ENCODE measurements at regions not wholly inside any gene's neighbourhood (a gene's known extent, or its start where the extent isn't known, plus 50 kb on each side); places are given as distances from the start of the nearest gene placed in this dataset.
A peak's percentile ranks its signal among the peaks of the same experiment; 100 is the strongest.

DNA sequence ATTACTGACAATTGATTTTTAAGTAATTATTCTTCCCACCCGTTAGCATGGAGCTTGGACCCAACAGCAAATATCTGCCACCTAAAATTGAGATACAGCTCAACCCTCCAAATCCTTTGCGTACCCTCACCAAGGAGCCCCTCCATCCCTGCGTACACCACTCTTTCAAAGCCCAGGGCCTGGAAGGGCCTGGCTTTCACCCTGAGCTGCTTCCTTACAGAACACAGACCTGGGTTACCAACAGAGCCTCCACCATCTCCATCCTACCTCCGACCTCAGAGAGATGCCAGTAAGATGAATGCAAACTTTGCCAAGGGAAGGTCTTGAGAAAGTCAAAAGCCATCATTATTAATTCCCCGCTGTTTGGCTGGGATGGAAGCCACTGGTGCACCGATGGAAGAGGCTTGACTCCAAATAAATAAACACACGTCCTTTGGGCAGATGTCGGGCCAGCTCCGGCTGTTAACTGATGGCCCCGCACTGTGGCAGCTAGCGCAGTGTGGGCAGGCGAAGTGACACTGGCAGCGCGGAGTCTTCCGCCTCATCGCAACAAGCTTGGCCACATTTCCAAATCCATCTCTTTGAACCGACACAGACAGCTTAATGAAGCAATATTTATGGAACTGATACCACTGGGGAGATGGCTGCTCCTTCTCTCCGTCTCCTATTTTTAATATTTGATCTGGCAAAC is 150.2 kb upstream of the VSTM2B start:
- TF ChIP-seq POLR2AphosphoS5 (IDR thresholded peaks at IDR 0.05) (no peak), EP300 (IDR thresholded peaks at IDR 0.05) (no peak), POLR2A (IDR thresholded peaks at IDR 0.05) (no peak)
- TF ChIP-seq, protein P1, sequence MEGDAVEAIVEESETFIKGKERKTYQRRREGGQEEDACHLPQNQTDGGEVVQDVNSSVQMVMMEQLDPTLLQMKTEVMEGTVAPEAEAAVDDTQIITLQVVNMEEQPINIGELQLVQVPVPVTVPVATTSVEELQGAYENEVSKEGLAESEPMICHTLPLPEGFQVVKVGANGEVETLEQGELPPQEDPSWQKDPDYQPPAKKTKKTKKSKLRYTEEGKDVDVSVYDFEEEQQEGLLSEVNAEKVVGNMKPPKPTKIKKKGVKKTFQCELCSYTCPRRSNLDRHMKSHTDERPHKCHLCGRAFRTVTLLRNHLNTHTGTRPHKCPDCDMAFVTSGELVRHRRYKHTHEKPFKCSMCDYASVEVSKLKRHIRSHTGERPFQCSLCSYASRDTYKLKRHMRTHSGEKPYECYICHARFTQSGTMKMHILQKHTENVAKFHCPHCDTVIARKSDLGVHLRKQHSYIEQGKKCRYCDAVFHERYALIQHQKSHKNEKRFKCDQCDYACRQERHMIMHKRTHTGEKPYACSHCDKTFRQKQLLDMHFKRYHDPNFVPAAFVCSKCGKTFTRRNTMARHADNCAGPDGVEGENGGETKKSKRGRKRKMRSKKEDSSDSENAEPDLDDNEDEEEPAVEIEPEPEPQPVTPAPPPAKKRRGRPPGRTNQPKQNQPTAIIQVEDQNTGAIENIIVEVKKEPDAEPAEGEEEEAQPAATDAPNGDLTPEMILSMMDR (IDR thresholded peaks at IDR 0.05), result no peak
- DNase-seq, result peak in 1 of 2 donors; percentile 9
- WGBS, 5 donors, result 83 to 87% (median 85%) methylated on average over 18 of the region's 18 CpGs
- Histone ChIP-seq H3K27ac (no peak overlapping the region), H3K27me3 (peaks cover 0 to 16% (median 0%) of the 10 kb centered on the region in 3 donors), H3K4me3 (no peak overlapping the region), H3K36me3 (no peaks in the 10 kb centered on the region), H3K9me3 (no peaks in the 10 kb centered on the region), H3K4me1 (no peaks in the 10 kb centered on the region)
- intact Hi-C loops (cut with DNase I; ENCODE audit: low total_unique reads), result no loop called here

DNA sequence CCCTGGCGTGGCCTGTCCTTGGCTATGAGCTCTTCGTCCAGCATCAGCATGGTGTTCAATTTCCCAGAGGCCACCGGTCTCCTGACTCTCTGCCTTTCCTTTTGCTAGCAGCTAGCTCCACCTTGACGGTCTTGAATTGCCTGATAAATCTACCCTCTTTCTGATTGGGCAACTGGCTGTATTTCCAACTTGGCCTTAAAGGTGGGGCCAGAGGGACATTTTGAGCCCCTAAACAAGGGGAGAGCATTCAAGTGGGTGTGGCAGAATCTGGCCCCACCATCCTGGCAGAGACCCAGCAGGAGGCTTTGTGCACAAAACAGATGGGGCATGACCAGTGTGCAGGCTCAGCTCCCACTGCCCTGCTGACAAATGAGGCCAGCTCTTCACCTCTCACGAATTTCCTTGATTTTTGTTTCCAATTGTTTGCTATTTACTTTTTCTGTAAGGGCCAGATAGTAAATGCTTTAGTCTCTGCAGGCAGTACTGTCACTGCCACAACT is 148.9 kb upstream of the VSTM2B start:
- 50 to 66% (median 59%) methylated on average over 5 of the region's 5 CpGs for WGBS, 5 donors
- Histone ChIP-seq H3K4me3 (no peak overlapping the region), H3K4me1 (no peaks in the 10 kb centered on the region), H3K36me3 (no peaks in the 10 kb centered on the region), H3K9me3 (no peaks in the 10 kb centered on the region), H3K27me3 (peaks cover 0 to 18% (median 0%) of the 10 kb centered on the region in 3 donors), H3K27ac (no peak overlapping the region)
- peak in 1 of 2 donors; percentile 21 for DNase-seq
- intact Hi-C loops (cut with DNase I; ENCODE audit: low total_unique reads), result no loop called here
- TF ChIP-seq POLR2AphosphoS5 (IDR thresholded peaks at IDR 0.05), result no peak
- no peak for TF ChIP-seq POLR2A (IDR thresholded peaks at IDR 0.05)
- TF ChIP-seq, protein P1 (IDR thresholded peaks at IDR 0.05), result no peak
- TF ChIP-seq EP300 (IDR thresholded peaks at IDR 0.05), result no peak

DNA sequence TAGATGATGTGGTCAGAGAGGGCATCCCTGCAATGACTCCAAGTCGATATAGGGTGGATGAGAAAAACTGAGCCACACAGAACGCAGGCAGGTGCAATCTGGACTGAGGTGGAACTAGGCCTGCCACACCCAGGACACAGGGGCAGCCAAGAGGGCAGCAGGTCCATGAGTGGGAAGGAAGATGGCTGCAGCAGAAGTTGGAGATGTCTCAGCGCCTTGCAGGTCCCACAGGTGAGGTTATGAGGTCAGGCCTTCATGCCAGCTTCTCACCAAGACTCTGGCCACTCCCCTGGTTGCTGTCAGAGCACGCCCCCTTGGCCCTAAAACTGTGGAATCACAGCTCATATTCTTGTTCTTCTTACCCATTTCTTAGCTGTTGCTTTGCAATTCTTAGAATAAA is 147.7 kb upstream of the VSTM2B start:
- Histone ChIP-seq H3K4me1 (no peaks in the 10 kb centered on the region), H3K27me3 (peaks cover 0 to 18% (median 0%) of the 10 kb centered on the region in 3 donors), H3K9me3 (no peaks in the 10 kb centered on the region), H3K36me3 (no peaks in the 10 kb centered on the region), H3K4me3 (no peak overlapping the region), H3K27ac (no peak overlapping the region)
- 58 to 75% (median 70%) methylated on average over 4 of the region's 4 CpGs for WGBS, 5 donors
- intact Hi-C loops (cut with DNase I; ENCODE audit: low total_unique reads), result no loop called here
- no peak for DNase-seq
- TF ChIP-seq EP300 (IDR thresholded peaks at IDR 0.05), result no peak
- TF ChIP-seq, protein P1 (IDR thresholded peaks at IDR 0.05), result no peak
- no peak for TF ChIP-seq POLR2AphosphoS5 (IDR thresholded peaks at IDR 0.05)

DNA sequence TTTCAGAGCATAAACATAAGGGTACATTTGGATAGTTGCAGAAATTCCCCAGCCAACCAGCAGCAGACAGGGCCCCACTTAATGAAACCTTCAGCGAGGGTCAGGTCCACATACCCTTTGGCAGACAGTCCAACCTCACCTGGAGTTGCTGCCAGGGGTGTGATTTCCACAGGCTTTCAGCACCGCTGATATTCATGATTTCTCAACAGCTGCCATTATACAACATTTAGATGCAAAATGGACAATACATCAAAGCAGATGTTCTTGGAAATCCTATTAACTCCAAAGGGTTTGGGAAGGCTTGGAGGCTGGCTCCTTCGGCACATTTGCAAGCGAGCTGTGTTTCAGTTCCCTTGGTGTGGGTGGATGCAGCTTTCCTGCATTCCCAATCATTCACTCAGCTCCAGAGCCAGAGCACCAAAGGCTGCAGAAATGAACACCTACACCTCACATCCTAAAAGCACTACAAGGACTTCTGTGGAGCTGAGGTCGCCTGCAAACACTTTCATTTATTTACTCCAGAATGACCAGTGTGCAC is 147.2 kb upstream of the VSTM2B start:
- H3K4me1 ChIP-seq, result no peaks in the 10 kb centered on the region
- 63 to 73% (median 67%) methylated on average over 5 of the region's 5 CpGs for WGBS, 5 donors
- no peak for DNase-seq
- H3K27ac ChIP-seq, result no peak overlapping the region
- H3K27me3 ChIP-seq, result peaks cover 0 to 18% (median 0%) of the 10 kb centered on the region in 3 donors
- H3K4me3 ChIP-seq, result no peak overlapping the region
- H3K9me3 ChIP-seq, result no peaks in the 10 kb centered on the region
- no peaks in the 10 kb centered on the region for H3K36me3 ChIP-seq
- TF ChIP-seq POLR2A (IDR thresholded peaks at IDR 0.05), result no peak
- no peak for TF ChIP-seq POLR2AphosphoS5 (IDR thresholded peaks at IDR 0.05)
- TF ChIP-seq EP300 (IDR thresholded peaks at IDR 0.05), result no peak
- TF ChIP-seq, protein P1 (IDR thresholded peaks at IDR 0.05), result no peak
- intact Hi-C loops (cut with DNase I; ENCODE audit: low total_unique reads), result no loop called here
